Esophagus squamous epithelium (tissue), 4 donors: ENCODE measurements at regions not wholly inside any gene's neighbourhood (a gene's known extent, or its start where the extent isn't known, plus 50 kb on each side); places are given as distances from the start of the nearest gene placed in this dataset.

ENCODE experiments used
- POLR2A ChIP-seq, 4 donors: fragments of 450-650 bp; IDR thresholded peaks; one replicate each; pipeline ENCODE4 v1.6.1; 2017; ENCODE audit warnings: antibody characterized with exemption in 4 of 4, mild to moderate bottlenecking in 4 of 4, moderate library complexity in 3 of 4
- TF ChIP-seq, protein P1 (sequence below), 6 experiments: fragments of 450-650 bp in 4 of 6; fragments of 200-600 bp in 2 of 6; sonication (generic) in 2 of 6; IDR thresholded peaks; one replicate each; pipeline ENCODE4 v1.5.1; 2016 to 2019; ENCODE audit warnings: antibody characterized with exemption in 6 of 6, mild to moderate bottlenecking in 4 of 6, moderate library complexity in 4 of 6

DNA sequence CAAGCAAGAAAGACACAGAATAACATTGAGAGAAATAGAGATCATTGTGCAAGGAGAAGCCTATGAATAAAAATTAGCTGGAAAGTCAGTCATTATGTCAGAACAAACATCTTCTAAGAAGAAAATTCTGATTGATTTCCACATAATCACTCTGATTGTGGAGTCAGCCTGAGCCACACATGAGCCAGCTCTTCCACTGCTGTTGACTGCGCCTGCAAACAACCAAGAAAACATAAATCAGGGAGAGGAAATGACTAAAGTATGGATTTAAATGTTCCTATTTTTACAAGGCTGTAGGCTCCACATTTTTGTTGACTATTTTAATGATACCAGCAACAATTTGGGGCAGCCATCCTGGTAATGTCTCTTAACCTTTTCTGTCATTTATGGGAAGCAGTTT lies 962.3 kb downstream of the EFNB2 start:
- TF ChIP-seq, protein P1, sequence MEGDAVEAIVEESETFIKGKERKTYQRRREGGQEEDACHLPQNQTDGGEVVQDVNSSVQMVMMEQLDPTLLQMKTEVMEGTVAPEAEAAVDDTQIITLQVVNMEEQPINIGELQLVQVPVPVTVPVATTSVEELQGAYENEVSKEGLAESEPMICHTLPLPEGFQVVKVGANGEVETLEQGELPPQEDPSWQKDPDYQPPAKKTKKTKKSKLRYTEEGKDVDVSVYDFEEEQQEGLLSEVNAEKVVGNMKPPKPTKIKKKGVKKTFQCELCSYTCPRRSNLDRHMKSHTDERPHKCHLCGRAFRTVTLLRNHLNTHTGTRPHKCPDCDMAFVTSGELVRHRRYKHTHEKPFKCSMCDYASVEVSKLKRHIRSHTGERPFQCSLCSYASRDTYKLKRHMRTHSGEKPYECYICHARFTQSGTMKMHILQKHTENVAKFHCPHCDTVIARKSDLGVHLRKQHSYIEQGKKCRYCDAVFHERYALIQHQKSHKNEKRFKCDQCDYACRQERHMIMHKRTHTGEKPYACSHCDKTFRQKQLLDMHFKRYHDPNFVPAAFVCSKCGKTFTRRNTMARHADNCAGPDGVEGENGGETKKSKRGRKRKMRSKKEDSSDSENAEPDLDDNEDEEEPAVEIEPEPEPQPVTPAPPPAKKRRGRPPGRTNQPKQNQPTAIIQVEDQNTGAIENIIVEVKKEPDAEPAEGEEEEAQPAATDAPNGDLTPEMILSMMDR (IDR thresholded peaks at IDR 0.05) = no peak
- TF ChIP-seq POLR2A (IDR thresholded peaks at IDR 0.05) = no peak
